ENCODE measurements at regions not wholly inside any gene's neighbourhood (a gene's known extent, or its start where the extent isn't known, plus 50 kb on each side); places are given as distances from the start of the nearest gene placed in this dataset.

GRCh38 chr19:28915202-28915601, 297.7 kb downstream of the UQCRFS1 start:
- no peak for DNase-seq
- ATAC-seq: no peak
- intact Hi-C loops (cut with DNase I): no loop called here

- intact Hi-C loops (cut with DNase I): no loop called here
- DNase-seq: no peak
- no peak for ATAC-seq
These were observed 298.8 kb downstream of the UQCRFS1 start for GRCh38 chr19:28914173-28914572.

GRCh38 chr19:28913626-28914025, 299.3 kb downstream of the UQCRFS1 start:
- no peak for DNase-seq
- no peak for ATAC-seq
- intact Hi-C loops (cut with DNase I): no loop called here

GRCh38 chr19:28908941-28909340, 304.0 kb downstream of the UQCRFS1 start:
- DNase-seq (no peak), ATAC-seq (no peak)
- intact Hi-C loops (cut with DNase I): no loop called here

- intact Hi-C loops (cut with DNase I): no loop called here
- ATAC-seq (no peak), DNase-seq (no peak)
These were observed 305.4 kb downstream of the UQCRFS1 start for GRCh38 chr19:28907534-28907933.

GRCh38 chr19:28905996-28906395, 307.0 kb downstream of the UQCRFS1 start:
- intact Hi-C loops (cut with DNase I): no loop called here
- no peak for ATAC-seq
- DNase-seq: no peak

- ATAC-seq (no peak), DNase-seq (no peak)
- intact Hi-C loops (cut with DNase I): no loop called here
These were observed 313.2 kb downstream of the UQCRFS1 start for GRCh38 chr19:28899703-28900102.

GRCh38 chr19:28898249-28898648, 314.7 kb downstream of the UQCRFS1 start:
- intact Hi-C loops (cut with DNase I): no loop called here
- no peak for ATAC-seq
- no peak for DNase-seq

GRCh38 chr19:28889941-28890670, 322.8 kb downstream of the UQCRFS1 start:
- ATAC-seq: no peak
- DNase-seq: no peak
- intact Hi-C loops (cut with DNase I): loop anchor here in 1 of 2 donors (10.0 kb wide), 1 partner anchor 375 kb away; no protein-coding TSS in a partner anchor

GRCh38 chr19:28887920-28888618, 324.9 kb downstream of the UQCRFS1 start:
- ATAC-seq (peak in 1 of 2 donors; percentile 14), DNase-seq (peak; percentile 38)
- intact Hi-C loops (cut with DNase I): loop anchor here in 1 of 2 donors (10.0 kb wide), 1 partner anchor 377 kb away; no protein-coding TSS in a partner anchor

GRCh38 chr19:28886708-28887107, 326.2 kb downstream of the UQCRFS1 start:
- ATAC-seq: no peak
- DNase-seq: no peak
- intact Hi-C loops (cut with DNase I): loop anchor here in 1 of 2 donors (10.0 kb wide), 1 partner anchor 378 kb away; no protein-coding TSS in a partner anchor

GRCh38 chr19:28885965-28886364, 327.0 kb downstream of the UQCRFS1 start:
- intact Hi-C loops (cut with DNase I): loop anchor here in 1 of 2 donors (10.0 kb wide), 1 partner anchor 379 kb away; no protein-coding TSS in a partner anchor
- DNase-seq (no peak), ATAC-seq (no peak)

GRCh38 chr19:28884786-28885476, 328.0 kb downstream of the UQCRFS1 start:
- intact Hi-C loops (cut with DNase I): loop anchor here in 1 of 2 donors (10.0 kb wide), 1 partner anchor 380 kb away; no protein-coding TSS in a partner anchor
- peak; percentile 13 to 71 for ATAC-seq
- DNase-seq: no peak

GRCh38 chr19:28883241-28883693, 329.7 kb downstream of the UQCRFS1 start:
- DNase-seq (peak; percentile 32), ATAC-seq (peak; percentile 74 to 80)
- intact Hi-C loops (cut with DNase I): loop anchor here in 1 of 2 donors (10.0 kb wide), 1 partner anchor 382 kb away; no protein-coding TSS in a partner anchor

GRCh38 chr19:28882818-28883217, 330.1 kb downstream of the UQCRFS1 start:
- no peak for DNase-seq
- intact Hi-C loops (cut with DNase I): loop anchor here in 1 of 2 donors (10.0 kb wide), 1 partner anchor 382 kb away; no protein-coding TSS in a partner anchor
- ATAC-seq: peak in 1 of 2 donors; percentile 9

GRCh38 chr19:28881616-28882015, 331.3 kb downstream of the UQCRFS1 start:
- DNase-seq (no peak), ATAC-seq (no peak)
- intact Hi-C loops (cut with DNase I): loop anchor here in 1 of 2 donors (10.0 kb wide), 1 partner anchor 383 kb away; no protein-coding TSS in a partner anchor

- intact Hi-C loops (cut with DNase I): loop anchor here in 1 of 2 donors (10.0 kb wide), 1 partner anchor 384 kb away; no protein-coding TSS in a partner anchor
- no peak for ATAC-seq
- DNase-seq: no peak
These were observed 332.1 kb downstream of the UQCRFS1 start for GRCh38 chr19:28880735-28881401.

- intact Hi-C loops (cut with DNase I): loop anchor here (1.0 to 5.0 kb wide), 4 partner anchors 142 to 412 kb away; no protein-coding TSS in a partner anchor
- ATAC-seq: peak; percentile 25 to 47
- DNase-seq: peak; percentile 71
These were observed 333.9 kb downstream of the UQCRFS1 start for GRCh38 chr19:28878862-28879566.
